HG03442 (cell line): ENCODE measurements at regions not wholly inside any gene's neighbourhood (a gene's known extent, or its start where the extent isn't known, plus 50 kb on each side); places are given as distances from the start of the nearest gene placed in this dataset.

Experiments used
- ATAC-seq: cut with Tn5 transposase; IDR thresholded peaks from one replicate; pipeline ENCODE4 v1.9.1; 2021; ENCODE audit warnings: mild to moderate bottlenecking, moderate library complexity; ENCODE audit not compliant: unreplicated experiment

- ATAC-seq = no peak
Measured at GRCh38 chr20:52787216-52787615, 184.9 kb upstream of the TSHZ2 start.

- ATAC-seq = no peak
Measured at GRCh38 chr20:52785679-52786078, 186.5 kb upstream of the TSHZ2 start.

DNA sequence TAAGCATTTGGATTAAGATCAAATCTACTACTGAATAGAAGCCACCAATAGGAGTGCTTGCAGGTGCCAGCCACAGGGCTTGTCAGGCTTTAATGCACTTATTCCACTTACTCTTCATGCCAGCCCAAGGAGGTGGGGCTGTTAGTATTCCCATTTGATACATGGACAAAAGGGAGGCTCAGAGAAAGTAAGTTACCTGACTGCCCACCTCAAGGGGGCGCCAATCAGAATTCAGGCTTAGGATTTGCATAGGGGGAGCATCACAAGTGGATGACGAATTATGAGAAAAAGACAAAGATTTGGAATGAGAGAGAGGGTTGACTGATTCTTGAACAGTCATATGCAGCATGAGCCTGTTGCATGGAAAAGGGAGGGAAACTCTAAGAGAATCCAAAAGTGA is 188.4 kb upstream of the TSHZ2 start:
- ATAC-seq = no peak

DNA sequence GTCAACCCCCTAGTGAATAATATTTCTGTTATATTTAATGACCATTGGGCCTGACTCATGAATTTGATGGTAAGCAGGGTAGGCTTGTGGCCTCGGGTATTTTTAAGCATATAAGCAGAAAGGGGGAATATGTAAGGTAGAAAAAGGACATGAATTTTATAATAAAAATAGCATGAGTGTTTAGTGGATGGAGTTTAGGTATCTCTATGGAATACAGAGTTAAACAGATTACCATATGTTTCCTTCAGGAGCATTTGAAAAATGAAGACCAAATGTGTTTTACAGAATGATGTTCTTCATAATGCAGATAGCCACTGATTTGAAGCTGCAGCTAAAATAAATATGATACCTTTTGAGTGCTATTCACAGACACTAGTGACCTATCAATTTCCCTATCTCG is 191.7 kb upstream of the TSHZ2 start:
- no peak for ATAC-seq

DNA sequence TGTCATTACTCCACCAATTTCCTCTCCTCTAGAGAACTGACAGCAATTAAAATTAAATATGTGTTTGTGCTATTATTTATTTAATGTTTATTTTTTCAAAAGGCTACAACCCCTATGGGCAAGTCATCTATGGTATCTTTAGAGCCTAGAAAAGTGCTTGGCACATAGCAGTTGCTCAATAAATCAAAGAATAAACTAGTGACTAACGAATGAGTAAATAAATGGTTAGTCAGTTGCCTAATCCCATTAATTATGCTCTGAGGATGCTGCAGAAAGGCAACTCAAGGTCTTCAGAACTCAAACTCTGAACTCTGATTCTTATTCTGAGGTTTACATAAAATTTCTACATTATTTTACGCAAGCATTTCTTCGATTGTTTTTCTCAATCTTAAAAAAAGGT is 193.0 kb upstream of the TSHZ2 start:
- no peak for ATAC-seq

DNA sequence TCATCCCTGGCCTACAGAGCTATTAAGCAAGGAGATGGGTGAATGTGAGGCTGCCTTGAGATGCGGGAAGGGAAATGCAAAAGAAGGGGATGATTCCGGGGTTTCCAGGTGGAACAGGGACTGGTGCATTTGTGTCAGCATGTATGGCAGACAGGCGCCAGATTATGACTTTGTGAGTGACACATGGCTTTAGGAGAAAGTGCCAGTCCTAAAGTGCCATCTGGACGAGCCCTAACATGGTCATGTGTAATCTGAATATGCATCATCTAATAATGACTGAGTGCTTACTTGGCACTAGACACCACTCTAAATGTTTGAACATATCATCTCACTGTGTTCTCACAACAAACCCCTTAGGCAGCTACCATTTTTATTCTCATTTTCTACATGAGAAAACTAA is 195.0 kb upstream of the TSHZ2 start:
- no peak for ATAC-seq

GRCh38 chr20:52775786-52776185 is 196.4 kb upstream of the TSHZ2 start:
- no peak for ATAC-seq

GRCh38 chr20:52768694-52769093 is 203.5 kb upstream of the TSHZ2 start:
- ATAC-seq = no peak

DNA sequence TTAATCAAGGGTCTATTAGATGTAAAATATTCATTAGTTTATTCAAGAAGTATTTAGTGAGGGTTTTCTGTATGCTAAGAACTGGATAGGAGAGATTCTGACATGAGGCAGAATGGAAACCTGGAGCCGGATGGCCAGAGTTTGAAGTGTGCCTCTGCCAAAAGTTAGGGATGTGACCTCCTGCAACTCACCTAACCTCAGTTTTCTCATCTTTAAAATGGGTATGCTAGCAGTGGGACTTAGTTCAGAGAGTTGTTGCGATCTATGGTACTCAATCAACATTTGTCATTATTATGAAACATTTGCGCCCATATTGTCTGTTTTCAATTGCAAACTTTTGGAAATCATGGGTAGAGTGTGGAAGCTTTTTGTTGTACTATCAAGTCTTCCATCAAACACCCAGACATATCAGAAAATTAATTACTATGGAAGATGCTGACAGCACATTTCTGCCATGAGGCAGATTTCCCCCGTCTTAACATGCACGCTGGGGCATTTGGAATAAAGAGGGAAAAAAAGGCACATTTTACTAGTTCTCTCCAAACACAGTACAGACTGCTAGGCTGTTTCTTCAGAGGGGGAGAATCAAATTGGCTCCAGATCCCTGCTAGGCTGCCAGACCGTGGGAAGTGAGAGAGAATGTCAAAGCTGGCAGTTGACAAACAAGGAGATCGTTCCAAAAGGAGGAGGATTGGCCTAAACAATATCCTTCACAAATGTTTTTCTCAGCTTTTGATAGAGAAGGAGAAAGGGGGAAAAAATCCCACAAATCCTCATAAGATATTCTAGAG is 205.3 kb upstream of the TSHZ2 start:
- no peak for ATAC-seq

DNA sequence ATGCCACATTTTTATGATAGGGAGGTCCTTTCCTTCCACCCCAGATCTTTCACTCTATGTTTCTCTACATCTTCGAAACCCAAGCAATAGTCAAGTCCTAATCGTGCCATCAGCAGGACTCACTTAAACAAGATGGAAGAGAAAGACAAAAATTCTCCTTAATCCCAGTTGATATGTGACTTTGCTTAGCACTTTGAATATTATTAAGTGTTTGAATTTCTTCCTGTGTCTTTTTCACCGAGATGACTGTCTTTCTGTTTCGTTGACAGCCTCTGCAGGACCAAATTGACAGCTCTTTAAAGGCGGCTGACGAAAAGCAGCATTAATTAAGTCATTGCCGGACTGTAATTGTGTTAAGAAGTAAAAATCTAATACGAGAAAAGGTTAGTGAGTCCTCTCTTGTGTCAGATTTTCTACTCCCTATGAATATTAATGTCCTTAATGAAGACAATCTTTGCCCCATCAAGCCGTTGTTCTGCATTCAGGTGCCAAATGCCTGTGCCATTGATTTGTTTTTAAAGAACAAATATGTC is 208.8 kb upstream of the TSHZ2 start:
- no peak for ATAC-seq

DNA sequence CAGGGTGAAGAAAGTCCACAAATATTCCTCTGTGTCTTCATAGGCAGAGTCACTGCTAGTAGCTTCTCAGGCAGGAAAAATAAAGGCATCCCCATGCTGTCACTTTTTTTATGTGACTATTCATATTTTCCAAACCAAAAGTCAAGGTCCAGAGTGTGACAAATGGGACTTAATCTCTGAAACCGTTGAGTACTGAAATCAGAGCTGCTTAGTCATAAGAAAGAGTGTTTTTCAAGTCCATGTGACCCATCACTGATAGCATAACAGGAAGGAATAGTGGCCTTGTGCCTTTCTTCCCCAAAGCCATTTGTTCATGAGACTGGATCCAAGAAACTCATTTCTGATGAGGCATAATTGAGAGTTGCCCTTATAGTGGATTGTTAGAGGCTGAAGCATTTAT is 210.3 kb upstream of the TSHZ2 start:
- ATAC-seq = no peak

DNA sequence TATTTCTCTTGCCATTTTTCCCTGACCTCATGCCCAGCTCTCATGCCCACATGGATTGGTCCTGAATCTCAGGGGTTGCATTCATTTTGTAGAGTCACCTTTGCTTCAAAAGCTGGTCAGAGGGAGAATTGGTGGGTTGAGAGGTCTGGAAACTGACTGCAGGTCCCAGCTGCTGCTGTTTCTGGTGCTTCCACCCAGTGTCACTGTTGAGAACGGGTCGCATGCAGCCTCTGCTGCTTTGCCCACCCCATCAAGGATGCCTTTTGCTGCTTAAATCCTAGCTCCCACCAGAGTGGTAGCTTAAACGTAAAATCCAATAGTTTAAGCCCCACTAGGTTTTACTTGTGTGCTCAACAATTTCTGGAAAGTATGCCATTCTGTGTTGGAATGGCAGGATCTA is 211.4 kb upstream of the TSHZ2 start:
- no peak for ATAC-seq

DNA sequence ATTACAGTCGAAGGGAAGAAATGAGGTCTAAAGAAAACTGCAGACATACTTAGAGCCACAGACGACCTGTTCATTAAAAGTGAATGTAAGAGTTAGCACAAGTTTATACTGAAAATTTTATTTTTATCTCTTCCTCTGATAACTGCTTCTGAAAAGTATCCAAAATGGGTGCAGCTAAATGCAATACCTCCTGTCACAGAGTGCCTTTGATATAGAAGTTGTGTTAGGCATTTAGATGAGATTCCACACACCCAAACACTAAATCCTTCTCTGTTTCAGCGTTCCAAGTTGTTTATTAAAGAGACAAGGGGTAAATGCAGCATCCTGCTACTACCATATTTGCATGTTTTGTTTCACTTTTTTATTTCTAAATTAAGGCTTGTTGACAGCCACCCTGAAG is 214.7 kb upstream of the TSHZ2 start:
- ATAC-seq = no peak

GRCh38 chr20:52755744-52756143 is 216.4 kb upstream of the TSHZ2 start:
- no peak for ATAC-seq

DNA sequence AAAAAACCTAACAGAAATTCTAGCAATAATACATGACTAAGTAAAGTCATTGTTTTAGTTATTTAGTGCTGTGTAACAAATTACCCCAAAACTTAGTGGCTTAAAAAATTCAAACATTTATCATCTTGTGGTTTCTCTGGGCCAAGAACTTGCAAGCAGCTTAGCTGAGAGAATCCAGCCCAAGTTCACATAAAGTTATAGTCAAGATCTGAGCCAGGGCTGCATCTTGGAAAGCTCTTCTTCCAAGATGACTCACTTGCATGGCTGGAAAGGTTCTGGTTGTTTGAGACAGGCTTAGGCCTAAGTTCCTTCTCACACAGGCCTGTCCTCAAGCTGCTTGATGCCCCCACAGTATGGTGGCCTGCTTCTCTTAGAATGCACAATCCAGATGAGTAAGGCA is 217.8 kb upstream of the TSHZ2 start:
- no peak for ATAC-seq

DNA sequence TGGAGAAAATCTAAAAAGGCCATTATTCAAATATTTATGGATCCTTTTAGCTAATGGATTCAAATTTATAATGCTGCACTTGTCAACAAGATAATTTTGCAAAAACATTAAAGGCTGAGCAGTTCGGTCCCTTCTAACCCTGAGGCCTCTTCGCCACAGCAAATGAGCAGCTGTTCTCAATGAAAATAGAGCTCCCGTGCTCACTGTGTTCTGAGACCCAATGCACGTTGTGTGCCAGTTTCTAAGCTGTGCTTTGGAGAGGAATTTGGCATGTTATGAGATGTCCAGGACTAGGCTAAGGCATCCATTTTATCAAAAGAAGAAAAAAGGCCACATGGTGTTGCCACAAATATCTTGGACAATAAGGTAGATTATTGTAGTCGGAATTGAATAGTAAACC is 220.1 kb upstream of the TSHZ2 start:
- no peak for ATAC-seq

DNA sequence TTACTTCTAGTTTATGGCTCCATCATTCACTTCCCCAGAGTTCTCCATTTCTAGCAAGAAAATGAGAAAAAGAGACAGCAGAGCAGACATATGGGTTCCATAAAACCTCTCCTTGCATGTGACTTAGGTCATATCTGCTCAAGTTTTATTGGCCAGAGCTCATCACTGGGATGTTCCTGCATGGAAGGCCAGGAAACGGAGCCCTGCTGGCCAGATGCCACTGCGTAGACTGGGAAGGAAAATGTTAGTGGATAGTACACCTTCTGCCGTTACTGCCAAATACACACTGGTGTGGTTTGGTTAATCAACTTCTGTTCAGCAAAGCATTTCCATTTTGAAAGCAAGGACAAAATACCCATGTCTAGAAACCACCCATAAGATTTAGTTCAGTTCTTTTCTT is 220.6 kb upstream of the TSHZ2 start:
- ATAC-seq = no peak

- no peak for ATAC-seq
Measured at GRCh38 chr20:52749938-52750337, 222.2 kb upstream of the TSHZ2 start.

DNA sequence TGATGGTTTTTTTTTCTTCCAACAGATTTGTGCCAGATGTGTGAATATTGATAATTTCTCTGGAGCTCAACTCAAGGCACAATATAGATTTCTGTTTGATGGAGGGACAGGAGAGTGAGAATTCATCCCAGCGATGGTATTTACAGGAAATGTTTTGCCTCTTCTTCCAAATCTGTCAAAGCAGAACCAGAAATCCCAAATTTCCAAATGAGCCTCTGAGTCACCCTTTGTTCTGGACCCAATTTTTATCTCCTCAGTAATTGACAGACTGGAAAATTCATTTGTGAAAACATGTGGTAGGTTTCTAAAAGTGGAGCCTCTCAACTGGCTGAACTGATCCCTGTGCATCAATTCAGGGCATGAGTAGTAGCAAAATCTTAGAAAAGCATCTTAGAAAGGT is 223.2 kb upstream of the TSHZ2 start:
- no peak for ATAC-seq

DNA sequence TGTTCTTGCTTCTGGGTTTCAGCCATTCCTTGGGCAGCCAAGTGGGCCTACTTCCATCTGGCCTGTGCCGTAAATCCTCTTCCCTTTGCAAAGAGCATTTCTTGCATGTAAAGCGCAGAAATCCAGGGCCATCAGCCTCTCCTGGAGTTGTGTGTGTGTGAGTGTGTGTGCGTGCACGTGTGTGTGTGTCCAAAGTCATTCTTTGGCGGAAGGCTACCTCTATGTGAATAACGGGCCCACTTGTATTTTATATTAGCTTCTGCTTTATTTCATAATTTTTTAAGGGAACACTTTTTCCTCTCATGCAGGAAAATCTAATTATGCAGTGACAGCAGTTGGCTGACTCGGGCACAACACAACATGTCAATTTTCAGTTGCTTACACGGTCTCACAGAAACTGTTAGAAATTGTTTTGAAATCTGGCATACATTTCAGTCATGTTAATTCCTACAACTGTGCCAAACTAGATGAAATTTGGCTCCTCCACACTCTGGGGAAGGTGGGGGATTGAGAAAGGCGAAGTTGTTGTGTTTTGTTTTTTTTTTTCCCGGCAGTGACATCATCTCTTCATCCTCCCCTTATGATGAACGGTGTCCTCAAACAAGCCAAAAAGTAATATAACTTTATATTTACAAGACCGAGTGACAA is 223.7 kb upstream of the TSHZ2 start:
- ATAC-seq = no peak

- no peak for ATAC-seq
Measured at GRCh38 chr20:52747845-52748284, 224.3 kb upstream of the TSHZ2 start.

DNA sequence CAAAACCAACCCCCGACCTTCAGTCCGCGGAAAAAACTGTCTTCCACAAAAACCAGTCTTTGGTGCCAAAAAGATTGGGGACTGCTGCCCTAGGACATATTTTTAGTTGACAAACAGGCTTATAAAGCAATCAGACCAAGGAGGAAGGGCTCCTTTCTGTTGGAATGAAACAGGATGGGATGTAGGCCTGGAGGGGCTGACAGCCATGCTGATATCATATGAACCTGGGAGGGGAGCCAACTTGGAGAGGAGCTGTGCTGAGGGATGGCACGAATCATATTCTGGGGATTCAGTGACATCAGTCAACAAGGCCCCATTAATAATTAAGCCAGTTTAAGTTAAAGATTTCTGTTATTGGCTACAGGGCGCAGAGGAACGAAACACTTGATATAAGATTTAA is 225.4 kb upstream of the TSHZ2 start:
- no peak for ATAC-seq
